Right hindlimb (tissue), 1 donor: ENCODE measurements at regions not wholly inside any gene's neighbourhood (a gene's known extent, or its start where the extent isn't known, plus 50 kb on each side); places are given as distances from the start of the nearest gene placed in this dataset.

Experiments used
- DNase-seq: peaks from one replicate; pipeline ENCODE4 v3.0.0-alpha.2; 2018

- DNase-seq = no peak
Measured at GRCh38 chr2:71832388-71832787, 315.3 kb downstream of the CYP26B1 start.

DNA sequence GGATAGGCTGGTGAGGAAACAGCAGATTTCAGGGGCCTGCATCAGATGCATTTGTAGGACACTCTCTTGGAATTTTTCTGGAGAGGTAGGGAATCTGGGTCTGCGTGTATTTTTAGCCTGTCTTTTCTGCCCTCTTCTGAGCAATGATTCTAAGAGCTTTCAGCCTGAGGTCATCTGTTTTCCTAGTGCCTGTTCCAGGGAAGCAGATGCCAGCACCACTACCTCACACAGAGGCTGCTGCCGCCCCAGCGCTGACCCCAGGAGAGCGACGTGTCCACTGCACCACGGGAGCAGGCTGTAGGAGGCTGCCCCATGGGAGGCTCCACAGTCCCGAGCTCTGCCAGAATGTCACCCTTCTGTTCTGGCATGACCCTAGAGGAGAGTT, 316.5 kb downstream of the CYP26B1 start:
- peak; percentile 72 for DNase-seq

DNA sequence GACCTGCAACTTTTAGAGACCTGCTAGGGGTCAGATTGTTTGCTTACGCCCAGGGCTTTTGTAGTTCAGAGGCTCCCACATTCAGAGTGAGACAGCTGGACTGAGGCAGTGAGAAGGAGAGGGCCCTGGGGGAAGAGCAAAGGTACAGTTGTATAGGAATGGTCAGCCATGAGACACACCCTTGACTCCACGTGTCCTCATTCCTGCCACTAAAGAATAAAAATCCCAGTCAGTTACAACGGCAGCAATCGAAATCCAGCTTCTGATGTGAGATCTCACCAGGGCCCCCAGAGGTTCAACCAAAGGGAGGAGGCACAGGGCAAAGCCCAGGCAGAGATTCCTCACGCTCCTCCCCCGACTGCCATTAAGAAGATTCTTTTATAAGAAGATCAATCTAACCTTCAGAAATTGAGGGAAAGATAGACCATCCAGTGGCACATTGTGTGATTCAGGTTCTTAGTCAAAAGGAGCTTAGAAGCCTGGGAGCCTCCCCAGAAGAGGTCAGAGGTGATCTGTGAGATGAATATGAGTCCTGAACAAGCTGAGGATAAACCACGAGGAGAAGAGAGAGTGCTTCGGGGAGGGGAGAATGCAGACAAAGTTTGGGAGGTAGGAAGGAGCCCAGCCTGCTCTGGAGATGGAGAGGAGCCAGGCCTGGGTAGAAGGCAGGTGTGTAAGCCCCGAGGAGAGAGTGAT, 317.0 kb downstream of the CYP26B1 start:
- DNase-seq = no peak

DNA sequence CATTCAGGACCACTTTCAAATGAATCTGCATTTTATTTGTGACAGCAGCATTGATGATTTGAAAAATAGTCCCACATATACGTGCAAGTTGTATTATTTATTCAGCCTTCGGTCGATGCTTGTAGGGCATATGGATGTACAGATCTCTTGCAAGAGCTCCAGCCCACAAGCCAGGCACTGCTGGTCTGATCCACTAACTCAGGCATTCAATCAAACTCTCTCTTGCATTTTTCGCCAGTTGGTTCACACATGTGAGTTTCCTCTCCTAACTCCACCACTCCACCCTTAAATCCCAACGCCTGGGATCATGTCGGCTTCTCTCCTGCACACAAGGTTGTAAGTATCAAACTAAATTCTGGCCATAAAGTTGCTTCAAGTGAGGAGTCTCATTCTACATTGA, 318.7 kb downstream of the CYP26B1 start:
- DNase-seq = no peak

GRCh38 chr2:71827973-71828372, 319.7 kb downstream of the CYP26B1 start:
- DNase-seq = no peak

DNA sequence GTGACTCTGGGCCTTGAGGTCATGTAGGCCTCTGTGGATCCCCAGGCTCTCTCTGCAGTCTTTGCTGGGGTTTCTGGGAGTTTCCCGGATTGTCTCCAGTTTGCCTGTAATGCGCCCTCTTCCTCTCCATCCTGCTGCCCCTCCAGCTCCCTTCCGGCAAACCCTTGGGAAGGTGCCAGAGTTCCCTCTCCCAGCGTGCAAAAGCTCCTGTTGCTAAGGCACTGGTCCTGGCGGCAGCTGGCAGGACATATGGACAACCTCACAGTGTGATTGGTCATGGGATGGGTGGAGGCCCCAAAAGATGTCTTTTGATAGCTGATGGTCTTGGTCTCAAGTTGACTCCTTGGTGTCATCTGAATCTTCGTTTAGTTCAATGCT, 320.1 kb downstream of the CYP26B1 start:
- no peak for DNase-seq

DNA sequence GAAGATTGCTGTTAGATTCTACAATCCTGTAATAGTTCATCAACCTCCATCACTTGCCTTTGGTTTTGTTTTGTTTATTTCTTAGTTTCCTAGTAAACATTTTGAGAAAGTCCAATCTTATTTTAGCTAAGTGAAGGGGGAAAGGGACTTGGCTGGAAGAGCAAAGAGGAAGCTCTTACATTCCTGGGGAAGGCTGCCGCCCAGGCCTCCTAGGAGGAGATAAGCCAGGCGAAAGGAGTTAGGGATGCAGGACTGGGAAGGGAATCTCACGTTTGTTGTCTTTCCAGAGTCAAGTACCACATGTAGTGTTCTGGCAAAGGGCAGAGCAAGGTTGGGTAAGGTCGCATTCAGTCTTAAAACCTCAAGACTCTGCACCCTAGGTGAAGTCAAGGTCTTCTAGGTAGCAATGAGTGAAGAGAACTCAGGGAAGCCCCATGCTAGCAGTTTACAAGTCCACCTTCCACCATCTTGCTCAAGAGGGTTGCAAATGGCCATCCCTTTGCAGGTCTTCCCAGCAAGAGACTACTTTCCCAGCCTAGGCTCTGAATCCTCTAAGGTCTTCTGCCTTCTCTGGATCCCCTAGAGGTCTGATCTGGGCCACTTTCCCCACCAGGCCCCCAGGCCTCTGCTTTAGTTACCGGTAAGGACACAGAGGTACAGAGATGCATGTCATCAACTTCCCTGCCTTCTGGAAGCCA, 320.7 kb downstream of the CYP26B1 start:
- no peak for DNase-seq

DNA sequence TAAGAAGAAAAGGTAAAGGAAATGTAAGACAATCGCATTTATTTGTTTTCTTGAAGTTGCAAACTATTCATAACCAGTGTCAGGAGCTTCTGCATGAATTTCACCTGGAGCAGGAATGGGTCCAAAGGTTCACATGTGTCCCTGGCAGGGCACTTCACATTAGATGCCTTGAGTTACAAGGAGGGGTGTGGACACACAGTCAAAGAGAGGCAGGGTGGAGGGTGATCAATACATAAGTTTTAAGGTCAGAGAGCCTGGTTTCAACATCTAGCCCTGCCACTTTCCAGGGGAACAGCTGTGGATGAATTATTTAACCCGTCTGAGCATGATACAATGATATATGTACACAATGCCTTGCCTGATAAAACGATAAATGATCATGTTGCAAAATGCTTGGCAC, 321.4 kb downstream of the CYP26B1 start:
- DNase-seq = no peak

- no peak for DNase-seq
Measured at GRCh38 chr2:71824436-71824835, 323.2 kb downstream of the CYP26B1 start.

GRCh38 chr2:71823526-71823925, 324.1 kb downstream of the CYP26B1 start:
- no peak for DNase-seq

DNA sequence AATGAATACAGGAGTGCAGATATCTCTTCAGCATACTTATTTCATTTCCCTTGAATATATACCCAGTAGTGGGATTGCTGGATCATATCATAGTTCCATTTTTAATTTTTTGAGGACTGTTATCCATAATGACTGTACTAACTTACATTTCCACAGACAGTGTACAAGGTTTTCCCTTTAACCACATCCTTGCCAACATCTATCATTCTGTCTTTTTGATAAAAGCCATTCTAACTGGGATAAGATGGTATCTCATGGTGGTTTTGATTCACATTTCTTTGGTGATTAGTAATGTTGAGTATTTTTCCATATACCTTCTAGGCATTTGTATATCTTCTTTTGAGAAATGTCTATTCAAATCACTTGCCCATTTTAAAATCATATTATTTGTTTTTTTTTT, 325.2 kb downstream of the CYP26B1 start:
- DNase-seq = no peak

DNA sequence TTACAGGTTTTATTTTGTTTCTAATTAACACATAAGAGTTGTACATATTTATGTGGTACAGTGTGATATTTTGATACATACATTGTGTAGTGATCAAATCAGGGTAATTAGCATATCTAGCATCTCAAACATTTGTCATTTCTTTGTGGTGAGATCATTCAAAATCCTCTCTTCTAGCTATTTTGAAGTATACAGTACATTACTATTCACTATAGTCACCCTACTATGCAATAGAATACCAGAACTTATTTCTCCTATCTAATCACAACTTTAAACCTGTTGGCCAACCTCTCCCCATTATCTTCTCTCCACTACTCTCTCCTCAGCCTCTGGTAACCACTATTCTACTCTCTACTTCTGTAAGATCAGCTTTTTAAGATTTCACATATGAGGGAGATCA, 325.8 kb downstream of the CYP26B1 start:
- DNase-seq = no peak

- no peak for DNase-seq
Measured at GRCh38 chr2:71816815-71817214, 330.8 kb downstream of the CYP26B1 start.

DNA sequence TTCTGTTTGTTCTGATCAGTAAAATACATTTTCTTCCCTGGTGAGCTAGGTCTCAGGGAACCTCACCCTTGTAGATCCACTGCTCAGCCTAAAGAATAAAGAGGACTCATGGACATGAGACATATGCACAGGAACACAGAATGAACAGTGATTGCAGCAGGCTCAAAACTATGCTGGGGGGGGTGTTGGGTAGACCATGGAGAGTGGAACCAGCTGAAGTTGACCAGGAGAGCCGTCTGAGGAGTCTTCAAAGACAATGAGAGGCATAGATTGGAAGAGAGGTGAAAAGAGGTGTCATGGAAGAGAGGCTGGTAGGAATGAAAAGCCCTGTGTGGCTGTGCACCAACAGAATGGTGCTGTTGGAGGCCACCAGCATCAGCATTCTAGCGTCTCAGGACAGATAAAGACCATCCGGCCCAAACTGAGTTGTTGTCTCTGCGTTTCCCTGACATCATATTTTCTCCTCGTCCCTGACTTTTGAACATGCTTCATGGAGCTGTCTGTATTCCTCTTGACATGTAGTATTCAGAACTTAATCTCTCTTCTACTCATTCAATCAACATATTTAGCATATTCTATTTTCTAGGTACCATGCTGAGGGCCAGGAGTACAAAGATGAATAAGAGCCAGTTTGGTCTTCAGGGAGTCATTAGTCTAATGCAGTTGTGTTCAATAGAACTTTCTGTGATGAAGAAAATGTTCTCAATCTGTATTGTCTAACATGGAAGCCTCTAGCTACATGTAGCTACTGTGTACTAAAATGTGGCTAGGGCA, 331.8 kb downstream of the CYP26B1 start:
- no peak for DNase-seq

DNA sequence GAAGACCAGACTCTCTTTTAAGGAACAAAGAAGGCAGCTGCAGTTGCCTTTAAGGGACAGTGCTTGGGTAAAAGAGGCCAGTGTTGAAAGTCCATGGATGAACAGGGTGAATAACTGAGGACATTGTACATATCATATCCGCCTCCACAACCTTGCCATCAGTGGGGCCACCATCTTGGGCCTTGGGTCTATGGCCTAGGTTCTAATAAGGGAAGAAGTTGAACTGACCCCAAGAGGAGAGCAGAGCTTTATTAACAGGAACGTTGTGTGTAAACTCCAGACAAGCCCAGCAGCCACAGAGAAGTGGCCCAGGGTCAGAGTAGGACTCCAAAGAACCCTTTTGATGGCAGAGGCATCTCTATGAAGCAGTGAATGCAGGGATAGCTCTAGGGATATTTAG, 332.8 kb downstream of the CYP26B1 start:
- no peak for DNase-seq

- DNase-seq = no peak
Measured at GRCh38 chr2:71813807-71814470, 333.7 kb downstream of the CYP26B1 start.

DNA sequence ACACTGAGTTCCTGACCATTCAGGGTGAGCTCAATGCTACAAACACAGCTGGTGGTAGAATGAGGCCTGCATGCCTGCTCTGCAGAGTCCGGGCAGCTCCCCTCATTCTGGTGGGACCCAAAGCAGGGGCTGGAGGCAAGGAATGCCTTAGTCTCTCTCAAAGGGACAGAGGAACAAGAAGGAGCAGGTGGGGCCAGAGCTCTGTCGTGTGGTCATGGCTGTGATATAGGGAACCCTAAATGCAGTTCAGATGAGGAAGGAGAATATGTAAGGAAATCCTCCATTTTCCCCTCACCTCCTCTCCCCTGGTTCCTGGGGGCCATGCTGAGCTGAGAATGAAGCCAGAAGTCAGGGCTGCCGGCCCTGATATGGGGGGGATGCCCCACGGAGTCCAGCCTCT, 334.3 kb downstream of the CYP26B1 start:
- DNase-seq = no peak

DNA sequence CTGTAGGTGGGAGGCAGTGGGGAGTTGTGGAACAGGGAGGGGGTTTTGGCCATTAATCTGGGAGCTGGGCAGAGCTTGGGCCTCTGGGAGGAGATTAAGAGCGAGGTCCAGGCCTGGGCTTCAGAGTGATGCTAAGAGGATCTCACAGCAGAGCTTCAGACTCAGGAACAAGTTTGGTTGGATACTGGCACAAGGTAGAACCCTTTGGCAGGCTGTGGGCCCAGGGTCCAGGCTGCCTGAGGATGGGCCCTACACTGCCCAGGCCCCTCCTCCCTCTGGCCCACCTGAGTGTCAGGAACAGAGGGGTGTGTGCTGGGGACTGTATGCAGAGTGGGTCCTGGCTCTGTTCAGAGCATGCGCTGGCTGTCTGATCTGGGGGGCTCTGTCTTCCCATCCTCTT, 334.9 kb downstream of the CYP26B1 start:
- DNase-seq = no peak

DNA sequence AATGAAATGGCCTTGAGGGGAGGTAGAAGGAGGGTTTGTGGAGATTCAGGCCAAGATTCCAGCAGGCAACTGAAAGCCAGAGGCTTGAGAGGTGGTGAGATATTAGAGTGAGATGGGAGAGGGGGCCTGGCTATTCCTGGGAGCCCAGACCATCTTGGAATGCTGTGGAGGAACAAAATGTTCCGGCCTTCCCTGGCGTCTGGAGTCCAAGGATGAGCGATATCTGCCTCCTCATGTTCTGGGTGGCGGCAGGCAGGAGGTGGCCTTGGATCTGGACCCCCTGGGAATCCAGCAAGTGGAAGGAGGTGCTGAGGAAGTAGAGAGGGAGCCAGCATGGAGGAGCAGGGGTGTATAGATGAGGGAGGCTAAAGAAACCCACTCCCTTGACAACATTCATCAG, 335.9 kb downstream of the CYP26B1 start:
- no peak for DNase-seq

- DNase-seq = no peak
Measured at GRCh38 chr2:71811157-71811556, 336.5 kb downstream of the CYP26B1 start.

GRCh38 chr2:71807581-71808451, 339.8 kb downstream of the CYP26B1 start:
- peak; percentile 86 for DNase-seq

GRCh38 chr2:71806432-71806831, 341.2 kb downstream of the CYP26B1 start:
- no peak for DNase-seq
